Stomach (tissue), 8 donors: ENCODE measurements at regions not wholly inside any gene's neighbourhood (a gene's known extent, or its start where the extent isn't known, plus 50 kb on each side); places are given as distances from the start of the nearest gene placed in this dataset.

Experiments used
- DNase-seq, 2 donors: peaks; one replicate each; pipeline versions ENCODE4 v3.0.0 to v3.0.0-alpha.2; 2013 to 2019
- H3K27ac ChIP-seq, 5 donors: fragments of 200-600 bp in 4 of 5; sonication (generic) in 4 of 5; one replicate each; pipeline ENCODE4 v1.5.1; 2013 to 2019; ENCODE audit warnings: mild to moderate bottlenecking in 1 of 5, moderate library complexity in 1 of 5
- H3K27me3 ChIP-seq, 3 donors: fragments of 200-600 bp; sonication (generic); one replicate each; pipeline ENCODE4 v1.5.1; 2017 to 2019; ENCODE audit warnings: mixed run types in 1 of 3
- H3K36me3 ChIP-seq, 4 donors: fragments of 200-600 bp; sonication (generic); 1 replicate in 3 of 4; 2 replicates in 1 of 4; pipeline ENCODE4 v1.5.1; 2016 to 2019
- H3K4me1 ChIP-seq, 4 donors: fragments of 200-600 bp; sonication (generic); one replicate each; pipeline ENCODE4 v1.5.1; 2016 to 2019
- H3K4me3 ChIP-seq, 4 donors: fragments of 200-600 bp; sonication (generic) in 3 of 4; one replicate each; pipeline ENCODE4 v1.5.1; 2016 to 2019; ENCODE audit warnings: mild to moderate bottlenecking in 1 of 4
- H3K9me3 ChIP-seq, 4 donors: fragments of 200-600 bp; sonication (generic); one replicate each; pipeline ENCODE4 v1.5.1; 2016 to 2019
- EP300 ChIP-seq: sonication (generic); formaldehyde crosslinking; IDR thresholded peaks from one replicate; pipeline ENCODE4 v1.6.1; 2017; ENCODE audit warnings: antibody characterized with exemption
- POLR2A ChIP-seq, 4 donors: fragments of 450-650 bp; IDR thresholded peaks; one replicate each; pipeline ENCODE4 v1.6.1; 2016; ENCODE audit warnings: antibody characterized with exemption in 4 of 4, control low read depth in 2 of 4, mild to moderate bottlenecking in 1 of 4, moderate library complexity in 1 of 4
- POLR2AphosphoS5 ChIP-seq, 3 donors: sonication (generic); formaldehyde crosslinking; IDR thresholded peaks; one replicate each; pipeline ENCODE4 v1.6.1; 2016; ENCODE audit warnings: antibody characterized with exemption in 3 of 3
- WGBS, 5 donors: extraction: QIAGEN DNeasy Blood & Tissue Kit in 3 of 5; methylation state at CpG; one replicate each; pipeline versions ENCODE4 v1.1.5 to v1.1.7; 2013 to 2018; 5-methylcytosine and 5-hydroxymethylcytosine counted together
- intact Hi-C: fragments of 100-400 bp; cut with DNase I; formaldehyde crosslinking; loops from one replicate; pipeline ENCODE4 v1.15.1; 2023; ENCODE audit warnings: low total_unique reads
- TF ChIP-seq, protein P1 (sequence below), 7 experiments: fragments of 450-650 bp in 4 of 7; fragments of 200-600 bp in 3 of 7; sonication (generic) in 3 of 7; IDR thresholded peaks; one replicate each; pipeline ENCODE4 v1.5.1; 2016 to 2019; ENCODE audit warnings: antibody characterized with exemption in 7 of 7, control low read depth in 2 of 7, mild to moderate bottlenecking in 1 of 7
- donor health status: healthy with polysubstance abuse.
- donor health status: Bipolar disorder and iron deficiency.
- donor health status: healthy.

GRCh38 chr1:67627906-67628305 is 57.1 kb upstream of the GADD45A start:
- Histone ChIP-seq H3K27me3 (no peaks in the 10 kb centered on the region), H3K9me3 (no peaks in the 10 kb centered on the region), H3K4me1 (peaks cover 8 to 19% (median 15%) of the 10 kb centered on the region in 4 donors), H3K36me3 (no peaks in the 10 kb centered on the region), H3K4me3 (no peak overlapping the region), H3K27ac (no peak overlapping the region)
- TF ChIP-seq, protein P1, sequence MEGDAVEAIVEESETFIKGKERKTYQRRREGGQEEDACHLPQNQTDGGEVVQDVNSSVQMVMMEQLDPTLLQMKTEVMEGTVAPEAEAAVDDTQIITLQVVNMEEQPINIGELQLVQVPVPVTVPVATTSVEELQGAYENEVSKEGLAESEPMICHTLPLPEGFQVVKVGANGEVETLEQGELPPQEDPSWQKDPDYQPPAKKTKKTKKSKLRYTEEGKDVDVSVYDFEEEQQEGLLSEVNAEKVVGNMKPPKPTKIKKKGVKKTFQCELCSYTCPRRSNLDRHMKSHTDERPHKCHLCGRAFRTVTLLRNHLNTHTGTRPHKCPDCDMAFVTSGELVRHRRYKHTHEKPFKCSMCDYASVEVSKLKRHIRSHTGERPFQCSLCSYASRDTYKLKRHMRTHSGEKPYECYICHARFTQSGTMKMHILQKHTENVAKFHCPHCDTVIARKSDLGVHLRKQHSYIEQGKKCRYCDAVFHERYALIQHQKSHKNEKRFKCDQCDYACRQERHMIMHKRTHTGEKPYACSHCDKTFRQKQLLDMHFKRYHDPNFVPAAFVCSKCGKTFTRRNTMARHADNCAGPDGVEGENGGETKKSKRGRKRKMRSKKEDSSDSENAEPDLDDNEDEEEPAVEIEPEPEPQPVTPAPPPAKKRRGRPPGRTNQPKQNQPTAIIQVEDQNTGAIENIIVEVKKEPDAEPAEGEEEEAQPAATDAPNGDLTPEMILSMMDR (IDR thresholded peaks at IDR 0.05) = no peak
- TF ChIP-seq POLR2AphosphoS5 (IDR thresholded peaks at IDR 0.05) (no peak), EP300 (no peak), POLR2A (IDR thresholded peaks at IDR 0.05) (no peak)
- WGBS, 5 donors = 88 to 92% (median 89%) methylated on average over 5 of the region's 5 CpGs
- DNase-seq = no peak
- intact Hi-C loops = no loop called here

DNA sequence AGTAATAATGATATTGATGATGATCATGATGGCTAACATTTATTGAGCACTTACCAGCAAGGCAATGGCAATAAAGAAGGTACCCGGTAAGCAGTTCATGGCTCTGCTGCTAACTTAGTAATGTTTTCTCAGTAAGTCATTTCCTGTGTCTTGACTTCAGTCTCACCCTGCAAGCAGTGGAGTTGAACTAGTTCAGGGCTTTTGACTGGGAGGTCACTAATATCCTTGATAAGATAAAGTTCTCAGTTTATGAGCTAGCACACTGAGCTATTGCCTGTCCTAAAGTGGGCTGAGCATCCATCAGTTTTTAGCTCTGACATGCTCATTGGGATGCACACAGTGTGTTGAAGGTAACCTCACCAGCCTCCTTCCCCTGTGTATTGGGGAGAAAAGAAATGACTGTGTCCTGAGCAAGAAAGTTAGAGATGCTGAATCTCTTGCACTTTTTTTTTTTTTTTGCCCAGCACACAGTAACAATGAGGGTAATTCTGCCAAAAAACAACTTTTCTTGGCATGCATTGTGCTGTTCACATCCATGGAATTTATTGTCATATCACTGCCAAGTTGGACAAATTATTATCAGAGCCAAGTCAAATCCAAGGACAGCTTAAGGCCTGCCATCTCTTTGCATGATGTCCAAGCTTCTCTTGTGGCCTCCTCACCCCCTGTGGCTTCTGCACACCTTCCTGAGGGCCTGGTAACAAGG is 55.5 kb upstream of the GADD45A start:
- no peak overlapping the region for H3K27ac ChIP-seq
- H3K27me3 ChIP-seq = no peaks in the 10 kb centered on the region
- peaks cover 11 to 27% (median 20%) of the 10 kb centered on the region in 4 donors for H3K4me1 ChIP-seq
- no peaks in the 10 kb centered on the region for H3K9me3 ChIP-seq
- 58 to 79% (median 71%) methylated on average over 1 of the region's 1 CpG for WGBS, 5 donors
- H3K36me3 ChIP-seq = no peaks in the 10 kb centered on the region
- no peak overlapping the region for H3K4me3 ChIP-seq
- DNase-seq = no peak
- intact Hi-C loops = no loop called here
- TF ChIP-seq POLR2AphosphoS5 (IDR thresholded peaks at IDR 0.05) = no peak
- TF ChIP-seq, protein P1 (IDR thresholded peaks at IDR 0.05) = no peak

GRCh38 chr1:67630438-67631045 is 54.5 kb upstream of the GADD45A start:
- no peaks in the 10 kb centered on the region for H3K36me3 ChIP-seq
- intact Hi-C loops = no loop called here
- no peaks in the 10 kb centered on the region for H3K27me3 ChIP-seq
- no peak overlapping the region for H3K4me3 ChIP-seq
- TF ChIP-seq POLR2AphosphoS5 (IDR thresholded peaks at IDR 0.05) (no peak), EP300 (no peak), POLR2A (IDR thresholded peaks at IDR 0.05) (no peak)
- TF ChIP-seq, protein P1 (IDR thresholded peaks at IDR 0.05) = no peak
- no peak for DNase-seq
- peaks cover 11 to 31% (median 26%) of the 10 kb centered on the region in 4 donors for H3K4me1 ChIP-seq
- 80 to 91% (median 88%) methylated on average over 2 of the region's 2 CpGs for WGBS, 5 donors
- peak overlapping the region in 3 of 5 donors; percentile 62 to 69 (median 66) for H3K27ac ChIP-seq
- no peaks in the 10 kb centered on the region for H3K9me3 ChIP-seq

- WGBS, 5 donors = 91 to 94% (median 93%) methylated on average over 6 of the region's 6 CpGs
- Histone ChIP-seq H3K27ac (peak overlapping the region; percentile 57 to 69 (median 64)), H3K9me3 (no peaks in the 10 kb centered on the region), H3K4me3 (no peak overlapping the region), H3K27me3 (no peaks in the 10 kb centered on the region), H3K4me1 (peaks cover 11 to 30% (median 22%) of the 10 kb centered on the region in 4 donors), H3K36me3 (no peaks in the 10 kb centered on the region)
- intact Hi-C loops = no loop called here
- DNase-seq = no peak
- no peak for TF ChIP-seq EP300
- no peak for TF ChIP-seq POLR2AphosphoS5 (IDR thresholded peaks at IDR 0.05)
- TF ChIP-seq, protein P1 (IDR thresholded peaks at IDR 0.05) = no peak
- TF ChIP-seq POLR2A (IDR thresholded peaks at IDR 0.05) = no peak
Measured at GRCh38 chr1:67632356-67632755, 52.6 kb upstream of the GADD45A start.
